Trophoblast cell (in vitro differentiated cells and primary cell): ENCODE measurements at regions not wholly inside any gene's neighbourhood (a gene's known extent, or its start where the extent isn't known, plus 50 kb on each side); places are given as distances from the start of the nearest gene placed in this dataset.

Source experiments
- DNase-seq, 2 donors: peaks; one replicate each; pipeline ENCODE4 v3.0.0-alpha.2; 2016
- H2AFZ ChIP-seq: 2 replicates; pipeline ENCODE4 v1.6.1; 2013; ENCODE audit warnings: low read length, moderate library complexity, mild to moderate bottlenecking; ENCODE audit not compliant: insufficient read depth, poor library complexity
- H2AK5ac ChIP-seq: 2 replicates; pipeline ENCODE4 v1.6.1; 2013; ENCODE audit warnings: mild to moderate bottlenecking, low read length
- H2BK120ac ChIP-seq: 2 replicates; pipeline ENCODE4 v1.6.1; 2013; ENCODE audit warnings: low read length, mild to moderate bottlenecking, moderate library complexity; ENCODE audit not compliant: insufficient read depth, poor library complexity
- H2BK12ac ChIP-seq: 2 replicates; pipeline ENCODE4 v1.6.1; 2013; ENCODE audit warnings: mild to moderate bottlenecking, low read length, moderate library complexity
- H2BK5ac ChIP-seq: 2 replicates; pipeline ENCODE4 v1.6.1; 2013; ENCODE audit warnings: low read length, low read depth, moderate library complexity, mild to moderate bottlenecking; ENCODE audit not compliant: poor library complexity
- H3K14ac ChIP-seq: 2 replicates; pipeline ENCODE4 v1.6.1; 2013; ENCODE audit warnings: mild to moderate bottlenecking, low read length
- H3K18ac ChIP-seq: 2 replicates; pipeline ENCODE4 v1.6.1; 2013; ENCODE audit warnings: mild to moderate bottlenecking, low read length
- H3K23ac ChIP-seq: 2 replicates; pipeline ENCODE4 v1.6.1; 2013; ENCODE audit warnings: low read length
- H3K27ac ChIP-seq: 2 replicates; pipeline ENCODE4 v1.5.1; 2013; ENCODE audit warnings: low read depth, mild to moderate bottlenecking, inconsistent platforms, low read length, moderate library complexity
- H3K27me3 ChIP-seq: 2 replicates; pipeline ENCODE4 v1.6.1; 2013; ENCODE audit warnings: inconsistent platforms, mild to moderate bottlenecking, low read length, moderate library complexity; ENCODE audit not compliant: insufficient read depth
- H3K36me3 ChIP-seq, 2 experiments: 1 replicate in 1 of 2; 2 replicates in 1 of 2; pipeline ENCODE4 v1.6.1; 2013; ENCODE audit warnings: low read length in 2 of 2, mild to moderate bottlenecking in 2 of 2, moderate library complexity in 1 of 2; ENCODE audit not compliant: insufficient read depth in 2 of 2, control insufficient read depth in 1 of 2
- H3K4ac ChIP-seq: 2 replicates; pipeline ENCODE4 v1.6.1; 2013; ENCODE audit warnings: low read depth, mild to moderate bottlenecking, low read length, moderate library complexity
- H3K4me1 ChIP-seq, 2 experiments: 1 replicate in 1 of 2; 2 replicates in 1 of 2; pipeline ENCODE4 v1.6.1; 2013; ENCODE audit warnings: low read length in 2 of 2, mild to moderate bottlenecking in 2 of 2, moderate library complexity in 1 of 2; ENCODE audit not compliant: insufficient read depth in 2 of 2, control insufficient read depth in 1 of 2
- H3K4me2 ChIP-seq: 2 replicates; pipeline ENCODE4 v1.6.1; 2013; ENCODE audit warnings: inconsistent platforms, mild to moderate bottlenecking, low read length, moderate library complexity
- H3K4me3 ChIP-seq: 2 replicates; pipeline ENCODE4 v1.5.1; 2013; ENCODE audit warnings: mild to moderate bottlenecking, low read depth, low read length, inconsistent platforms
- H3K79me1 ChIP-seq: one replicate; pipeline ENCODE4 v1.6.1; 2013; ENCODE audit warnings: low read length
- H3K79me2 ChIP-seq: 2 replicates; pipeline ENCODE4 v1.6.1; 2013; ENCODE audit warnings: low read length, mild to moderate bottlenecking; ENCODE audit not compliant: control insufficient read depth, insufficient read depth, poor library complexity
- H3K9ac ChIP-seq: 2 replicates; pipeline ENCODE4 v1.6.1; 2013; ENCODE audit warnings: mild to moderate bottlenecking, low read length
- H3K9me3 ChIP-seq: 2 replicates; pipeline ENCODE4 v1.6.1; 2013; ENCODE audit warnings: low read depth, mild to moderate bottlenecking, control low read depth, inconsistent platforms, low read length; ENCODE audit not compliant: insufficient read depth
- H4K12ac ChIP-seq: 2 replicates; pipeline ENCODE4 v1.6.1; 2013; ENCODE audit warnings: low read depth, mild to moderate bottlenecking, low read length, moderate library complexity
- H4K8ac ChIP-seq: 2 replicates; pipeline ENCODE4 v1.6.1; 2013; ENCODE audit warnings: low read depth, mild to moderate bottlenecking, low read length, moderate library complexity
- H4K91ac ChIP-seq: one replicate; pipeline ENCODE4 v1.6.1; 2013; ENCODE audit warnings: low read depth, mild to moderate bottlenecking, low read length, moderate library complexity
- WGBS: extraction: QIAGEN DNeasy Blood & Tissue Kit; methylation state at CpG from one replicate; pipeline ENCODE4 v1.1.7; 2013; ENCODE audit warnings: missing lambda C conversion rate; ENCODE audit not compliant: insufficient read length, insufficient coverage; ENCODE audit errors: extremely low coverage; 5-methylcytosine and 5-hydroxymethylcytosine counted together

GRCh38 chr11:37572491-37573171, 974.6 kb upstream of the RAG2 start:
- H3K18ac ChIP-seq: no peak overlapping the region
- H3K4me2 ChIP-seq: no peak overlapping the region
- no peak overlapping the region for H3K23ac ChIP-seq
- H2BK5ac ChIP-seq: no peak overlapping the region
- no peak overlapping the region for H3K9ac ChIP-seq
- no peak overlapping the region for H3K4me3 ChIP-seq
- no CpG with 5 or more reads among the region's 1 CpG for WGBS
- H3K27me3 ChIP-seq: no peaks in the 10 kb centered on the region
- H3K9me3 ChIP-seq: no peaks in the 10 kb centered on the region
- no peaks in the 10 kb centered on the region for H3K79me2 ChIP-seq
- H2BK120ac ChIP-seq: no peak overlapping the region
- no peak overlapping the region for H3K27ac ChIP-seq
- no peak overlapping the region for H2BK12ac ChIP-seq
- no peak overlapping the region for H4K8ac ChIP-seq
- DNase-seq: no peak
- no peak overlapping the region for H4K91ac ChIP-seq
- no peak overlapping the region for H2AK5ac ChIP-seq
- H2AFZ ChIP-seq: no peak overlapping the region
- no peak overlapping the region for H3K14ac ChIP-seq
- H4K12ac ChIP-seq: no peak overlapping the region
- no peak overlapping the region for H3K4ac ChIP-seq
- H3K79me1 ChIP-seq: no peaks in the 10 kb centered on the region
- H3K36me3 ChIP-seq: no peaks in the 10 kb centered on the region
- H3K4me1 ChIP-seq: no peaks in the 10 kb centered on the region

- H3K23ac ChIP-seq: no peak overlapping the region
- no peak for DNase-seq
- H3K4me2 ChIP-seq: no peak overlapping the region
- H3K4me3 ChIP-seq: no peak overlapping the region
- no peaks in the 10 kb centered on the region for H3K9me3 ChIP-seq
- H3K14ac ChIP-seq: no peak overlapping the region
- H3K18ac ChIP-seq: no peak overlapping the region
- H4K8ac ChIP-seq: no peak overlapping the region
- H3K79me2 ChIP-seq: no peaks in the 10 kb centered on the region
- no peak overlapping the region for H2BK120ac ChIP-seq
- no peak overlapping the region for H4K91ac ChIP-seq
- H2BK12ac ChIP-seq: no peak overlapping the region
- no peaks in the 10 kb centered on the region for H3K79me1 ChIP-seq
- H3K9ac ChIP-seq: no peak overlapping the region
- no peak overlapping the region for H2AFZ ChIP-seq
- H2BK5ac ChIP-seq: no peak overlapping the region
- no peak overlapping the region for H3K27ac ChIP-seq
- no peak overlapping the region for H2AK5ac ChIP-seq
- no peak overlapping the region for H4K12ac ChIP-seq
- WGBS: 100% methylated on average over 1 of the region's 2 CpGs
- no peaks in the 10 kb centered on the region for H3K4me1 ChIP-seq
- no peaks in the 10 kb centered on the region for H3K27me3 ChIP-seq
- H3K36me3 ChIP-seq: no peaks in the 10 kb centered on the region
- no peak overlapping the region for H3K4ac ChIP-seq
These were observed 973.2 kb upstream of the RAG2 start for GRCh38 chr11:37571246-37571645.

- no peaks in the 10 kb centered on the region for H3K79me2 ChIP-seq
- DNase-seq: no peak
- no peak overlapping the region for H3K14ac ChIP-seq
- no peak overlapping the region for H3K18ac ChIP-seq
- WGBS: no CpG with 5 or more reads among the region's 2 CpGs
- no peak overlapping the region for H2BK120ac ChIP-seq
- no peaks in the 10 kb centered on the region for H3K27me3 ChIP-seq
- no peak overlapping the region for H3K4me3 ChIP-seq
- H2BK5ac ChIP-seq: no peak overlapping the region
- peaks cover 3% of the 10 kb centered on the region for H3K79me1 ChIP-seq
- H3K9ac ChIP-seq: no peak overlapping the region
- no peak overlapping the region for H3K4ac ChIP-seq
- H4K12ac ChIP-seq: no peak overlapping the region
- H2BK12ac ChIP-seq: no peak overlapping the region
- no peaks in the 10 kb centered on the region for H3K36me3 ChIP-seq
- H3K23ac ChIP-seq: no peak overlapping the region
- peaks cover 2% of the 10 kb centered on the region in 2 experiments for H3K4me1 ChIP-seq
- H4K91ac ChIP-seq: no peak overlapping the region
- H3K4me2 ChIP-seq: no peak overlapping the region
- H3K27ac ChIP-seq: no peak overlapping the region
- H4K8ac ChIP-seq: no peak overlapping the region
- no peak overlapping the region for H2AFZ ChIP-seq
- H3K9me3 ChIP-seq: no peaks in the 10 kb centered on the region
- H2AK5ac ChIP-seq: no peak overlapping the region
These were observed 963.0 kb upstream of the RAG2 start for GRCh38 chr11:37560991-37561390.

- Histone ChIP-seq H4K8ac (no peak overlapping the region), H2BK12ac (no peak overlapping the region), H3K4me2 (no peak overlapping the region), H3K23ac (no peak overlapping the region), H3K18ac (no peak overlapping the region), H3K9ac (no peak overlapping the region), H3K4ac (no peak overlapping the region), H3K79me1 (peaks cover 3% of the 10 kb centered on the region), H3K27me3 (no peaks in the 10 kb centered on the region), H3K9me3 (no peaks in the 10 kb centered on the region), H2BK5ac (no peak overlapping the region), H4K91ac (no peak overlapping the region), H2BK120ac (no peak overlapping the region), H3K14ac (no peak overlapping the region), H4K12ac (no peak overlapping the region), H3K4me3 (no peak overlapping the region), H3K36me3 (no peaks in the 10 kb centered on the region), H2AK5ac (no peak overlapping the region), H2AFZ (no peak overlapping the region), H3K27ac (no peak overlapping the region), H3K4me1 (peaks cover 2% of the 10 kb centered on the region in 2 experiments), H3K79me2 (no peaks in the 10 kb centered on the region)
- DNase-seq: peak in 1 of 2 donors; percentile 3
- WGBS: no CpG with 5 or more reads among the region's 4 CpGs
These were observed 962.3 kb upstream of the RAG2 start for GRCh38 chr11:37560346-37560745.
